Peyer's patch (tissue), 4 donors: ENCODE measurements at regions not wholly inside any gene's neighbourhood (a gene's known extent, or its start where the extent isn't known, plus 50 kb on each side); places are given as distances from the start of the nearest gene placed in this dataset.

Experiments
- CTCF ChIP-seq, 6 experiments: fragments of 450-650 bp in 4 of 6; fragments of 200-600 bp in 2 of 6; sonication (generic) in 1 of 6; IDR thresholded peaks; one replicate each; pipeline ENCODE4 v1.5.1; 2017 to 2019; ENCODE audit warnings: antibody characterized with exemption in 6 of 6, mild to moderate bottlenecking in 3 of 6, moderate library complexity in 1 of 6
- POLR2A ChIP-seq, 2 donors: fragments of 450-650 bp; IDR thresholded peaks; one replicate each; pipeline ENCODE4 v1.5.1; 2017; ENCODE audit warnings: antibody characterized with exemption in 2 of 2, mild to moderate bottlenecking in 2 of 2, moderate library complexity in 2 of 2

GRCh38 chr5:138640646-138641254, 65.5 kb upstream of the HSPA9 start:
- no peak for TF ChIP-seq CTCF (IDR thresholded peaks at IDR 0.05)
- TF ChIP-seq POLR2A (IDR thresholded peaks at IDR 0.05): no peak
